GM21423 (cell line): ENCODE measurements at regions not wholly inside any gene's neighbourhood (a gene's known extent, or its start where the extent isn't known, plus 50 kb on each side); places are given as distances from the start of the nearest gene placed in this dataset.

ENCODE experiments used
- ATAC-seq: cut with Tn5 transposase; IDR thresholded peaks from one replicate; pipeline ENCODE4 v1.9.1; 2021; ENCODE audit warnings: mild to moderate bottlenecking, moderate library complexity; ENCODE audit not compliant: unreplicated experiment

GRCh38 chr3:95965704-95966336 is 848.6 kb upstream of the EPHA6 start:
- ATAC-seq = no peak

DNA sequence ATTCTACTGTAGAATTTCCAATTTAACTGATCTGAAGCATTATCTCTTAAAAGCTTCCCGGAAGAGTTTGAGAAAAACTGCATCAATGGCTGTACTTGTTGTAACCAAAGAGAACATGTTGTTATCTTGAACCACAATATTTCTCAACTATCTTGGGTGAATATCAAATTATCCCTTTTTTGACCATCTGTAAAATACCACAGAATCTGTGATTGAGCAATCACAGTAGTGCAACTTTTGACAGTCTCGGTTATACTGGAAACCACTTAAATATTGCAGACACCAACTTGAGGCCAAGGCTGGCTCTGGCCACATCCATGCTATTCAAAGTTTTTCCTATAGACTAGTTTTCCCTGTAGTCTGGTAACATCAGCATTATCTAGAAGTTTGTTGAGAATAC is 842.8 kb upstream of the EPHA6 start:
- ATAC-seq = no peak

GRCh38 chr3:95994338-95994737 is 820.1 kb upstream of the EPHA6 start:
- ATAC-seq = no peak

DNA sequence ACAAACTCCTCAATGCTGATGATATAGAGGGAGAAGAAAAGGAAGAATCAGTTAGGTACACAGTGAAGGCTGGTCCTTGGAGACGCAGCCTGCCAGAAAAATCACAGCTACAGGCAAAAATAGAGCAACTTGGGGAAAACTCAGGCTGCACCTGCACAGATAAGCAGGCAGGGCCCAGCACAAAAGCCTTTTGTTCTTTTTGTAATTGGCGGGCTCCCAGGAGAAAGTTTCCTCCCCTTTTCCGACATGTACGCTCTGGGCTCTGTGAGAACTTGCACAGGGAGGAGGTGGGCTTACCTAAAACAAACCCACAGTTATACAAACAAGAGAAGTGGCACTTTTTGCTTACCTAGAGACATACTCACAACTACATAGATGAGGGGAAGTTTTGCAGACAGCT is 813.4 kb upstream of the EPHA6 start:
- no peak for ATAC-seq

- no peak for ATAC-seq
These were observed 806.7 kb upstream of the EPHA6 start for GRCh38 chr3:96007650-96008195.

DNA sequence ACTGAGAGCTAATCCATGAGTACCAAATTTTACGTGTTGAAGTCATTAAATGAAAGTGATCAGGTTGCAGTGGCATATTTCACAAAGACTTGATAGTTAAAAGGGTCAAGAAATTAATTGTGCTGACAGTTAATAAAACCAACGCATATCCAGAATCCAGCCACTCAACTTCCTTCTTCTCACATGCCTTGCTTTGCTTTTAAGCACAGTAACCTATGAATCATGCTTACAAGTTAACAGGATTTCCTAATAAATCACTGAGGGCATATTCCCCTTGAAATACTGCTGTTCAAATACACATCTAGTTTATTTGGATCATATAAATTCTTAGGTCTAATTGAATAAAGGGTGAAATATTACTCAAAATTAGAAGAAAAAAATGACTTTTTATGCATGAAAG is 801.5 kb upstream of the EPHA6 start:
- ATAC-seq = no peak

DNA sequence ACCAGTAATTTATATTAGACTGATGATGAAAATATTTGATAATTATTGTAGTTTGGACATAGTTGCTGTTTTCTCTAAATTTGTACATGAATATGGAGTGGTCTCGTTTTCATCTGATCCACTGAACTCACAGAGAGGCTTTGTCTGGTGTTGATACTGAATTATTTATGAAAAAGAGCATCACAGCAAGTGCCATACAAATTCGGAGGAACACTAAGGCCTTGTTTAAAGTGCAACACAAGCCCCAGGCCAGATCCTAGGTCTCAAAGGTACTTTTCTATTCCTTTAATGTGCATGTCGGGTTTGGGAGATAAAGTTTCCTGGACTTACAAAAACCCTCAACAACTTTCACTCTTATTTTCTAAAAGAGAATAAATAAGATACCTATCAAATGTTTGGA is 796.8 kb upstream of the EPHA6 start:
- ATAC-seq = no peak

GRCh38 chr3:96022676-96023075 is 791.7 kb upstream of the EPHA6 start:
- no peak for ATAC-seq

DNA sequence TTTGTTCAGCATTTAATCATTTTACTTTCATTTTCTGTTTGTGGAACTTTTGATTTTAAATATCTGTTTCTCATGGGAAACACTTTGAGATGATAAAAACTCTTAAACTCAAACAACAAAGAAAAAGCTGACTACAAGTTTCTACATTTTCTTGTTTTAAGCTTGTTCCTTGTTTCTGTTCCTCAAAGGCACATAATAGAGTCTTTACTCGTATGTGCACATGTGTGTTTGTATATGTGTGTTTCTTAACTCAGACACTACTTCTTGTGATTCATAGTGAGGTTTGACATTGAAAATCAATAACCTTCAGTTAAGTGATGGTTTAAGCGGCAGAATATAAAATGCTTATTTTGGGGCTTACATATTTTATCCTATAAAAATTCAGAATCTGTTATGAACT is 786.7 kb upstream of the EPHA6 start:
- ATAC-seq = no peak

DNA sequence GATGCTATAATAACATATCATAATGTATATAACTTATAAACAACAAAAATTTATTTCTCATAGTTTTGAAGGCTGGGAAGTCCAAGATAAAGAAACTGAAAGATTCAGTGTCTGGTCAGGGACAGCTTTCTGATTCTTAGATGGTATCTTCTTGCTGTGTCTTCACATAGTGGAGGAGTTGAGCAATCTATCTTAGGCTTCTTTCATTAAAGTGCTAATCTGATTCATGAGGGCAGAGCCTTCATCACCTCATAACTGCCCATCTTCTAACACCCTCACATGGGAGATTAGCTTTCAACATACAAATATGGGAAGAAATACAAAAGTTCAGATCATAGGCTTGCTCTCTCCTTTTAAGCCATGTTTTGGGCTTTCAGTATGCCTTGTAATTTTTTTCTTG is 774.8 kb upstream of the EPHA6 start:
- no peak for ATAC-seq

DNA sequence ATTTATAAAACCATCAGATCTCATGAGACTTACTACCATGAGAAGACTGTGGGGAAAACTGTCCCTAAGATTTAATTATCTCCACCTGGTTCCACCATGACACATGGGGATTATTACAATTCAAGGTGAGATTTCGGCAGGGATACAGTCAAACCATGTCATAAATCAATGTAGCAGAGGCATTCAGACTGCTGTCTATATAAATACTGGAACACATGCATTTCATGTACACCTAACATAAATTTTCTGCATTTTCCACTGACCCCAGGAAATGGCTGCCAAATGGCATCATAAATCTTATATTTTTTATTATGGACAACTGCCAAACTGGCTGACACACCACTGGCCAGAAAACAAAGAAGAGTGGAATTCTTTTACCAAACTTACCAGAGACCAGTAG is 755.1 kb upstream of the EPHA6 start:
- ATAC-seq = no peak

GRCh38 chr3:96069065-96069464 is 745.3 kb upstream of the EPHA6 start:
- ATAC-seq = no peak

DNA sequence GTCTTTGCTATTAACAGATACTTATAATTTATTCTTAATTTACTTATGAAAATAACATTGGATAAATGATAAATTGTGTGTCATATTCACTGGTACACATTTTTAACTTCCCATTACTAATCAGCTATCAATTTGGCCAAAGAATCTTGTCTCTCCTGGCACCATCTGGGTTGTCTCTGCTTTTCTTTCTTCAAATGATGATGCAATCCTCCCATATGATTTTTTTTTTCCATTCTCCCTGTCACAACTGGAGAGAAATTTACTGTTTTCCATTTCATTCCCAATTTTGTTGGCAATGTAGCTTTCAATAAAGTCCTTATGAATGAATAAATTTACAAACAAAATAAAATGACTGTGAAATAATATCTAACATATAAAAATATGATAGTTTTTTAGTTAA is 743.7 kb upstream of the EPHA6 start:
- no peak for ATAC-seq

DNA sequence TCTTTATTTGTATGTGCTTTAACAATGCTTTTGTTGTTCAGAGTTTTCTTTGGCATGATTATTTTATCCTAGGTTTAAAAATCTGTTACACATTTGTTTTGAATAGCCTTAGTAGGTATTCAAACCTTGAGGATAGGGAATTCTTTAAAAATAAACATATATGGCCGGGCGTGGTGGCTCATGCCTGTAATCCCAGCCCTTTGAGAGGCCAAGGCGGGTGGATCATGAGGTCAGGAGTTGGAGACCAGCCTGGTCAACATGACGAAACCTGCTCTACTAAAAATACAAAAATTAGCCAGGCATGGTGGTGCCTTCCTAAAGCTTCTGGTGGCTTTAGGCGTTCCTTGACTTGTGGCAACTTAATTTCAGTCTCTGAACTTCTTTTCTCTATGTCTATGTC is 743.3 kb upstream of the EPHA6 start:
- no peak for ATAC-seq

DNA sequence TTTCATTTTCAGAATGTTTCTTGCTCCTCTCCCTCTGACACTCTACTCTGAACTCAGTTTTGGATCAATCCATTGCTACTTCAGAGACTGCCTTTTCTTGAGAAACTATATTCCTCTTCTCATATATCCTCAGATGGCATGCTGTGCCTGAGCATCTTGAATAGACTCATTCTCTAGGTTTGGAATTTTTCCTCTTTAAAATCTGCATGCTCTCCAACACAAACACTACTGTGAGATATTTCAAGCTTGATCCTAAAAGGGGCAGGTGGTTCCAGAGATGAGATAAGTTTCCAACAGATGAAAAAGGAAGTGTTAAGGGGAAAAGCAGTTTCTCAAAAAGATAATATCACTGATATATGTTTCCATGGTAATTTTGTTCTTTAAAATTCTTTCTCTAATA is 742.2 kb upstream of the EPHA6 start:
- ATAC-seq = no peak

DNA sequence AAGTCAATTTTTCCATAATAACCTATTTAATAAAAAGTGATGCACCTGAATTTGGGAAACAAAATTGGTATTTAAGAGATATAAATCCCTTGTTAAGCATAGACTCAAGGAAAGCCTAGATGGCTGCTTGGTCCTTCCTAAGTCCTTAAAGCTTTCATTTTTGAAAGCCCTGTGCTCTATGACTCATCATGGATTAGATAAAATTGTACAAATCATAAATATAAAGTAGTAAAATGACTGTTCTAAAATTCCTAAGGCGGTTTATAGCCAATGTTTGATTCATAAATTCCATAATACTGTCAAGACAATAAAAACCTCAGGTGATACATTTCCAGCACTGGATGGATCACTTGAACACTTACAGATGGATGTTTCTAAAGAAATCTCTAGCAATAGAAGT is 730.8 kb upstream of the EPHA6 start:
- no peak for ATAC-seq

- ATAC-seq = no peak
These were observed 728.4 kb upstream of the EPHA6 start for GRCh38 chr3:96086018-96086417.

DNA sequence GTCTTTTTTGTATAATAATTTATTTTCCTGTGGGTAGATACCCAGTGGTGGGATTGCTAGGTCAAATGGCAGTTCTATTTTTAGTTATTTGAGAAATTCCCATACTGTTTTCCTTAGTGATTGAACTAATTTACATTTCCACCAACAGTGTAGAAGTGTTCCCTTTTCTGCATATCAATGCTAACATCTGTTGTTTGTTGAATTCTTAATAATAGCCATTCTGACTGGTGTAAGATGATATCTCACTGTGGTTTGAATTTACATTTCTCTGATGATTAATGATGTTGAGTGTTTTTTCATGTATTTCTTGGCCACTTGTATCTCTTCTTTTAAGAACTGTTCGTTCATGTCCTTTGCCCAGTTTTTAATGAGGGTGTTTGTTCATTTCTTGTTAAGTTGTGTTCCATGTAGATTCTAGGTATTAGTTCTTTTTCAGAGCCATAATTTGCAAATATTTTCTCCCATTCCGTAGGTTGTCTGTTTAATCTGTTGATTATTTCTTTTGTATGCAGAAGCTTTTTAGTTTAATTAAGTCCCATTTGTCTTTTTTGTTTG is 713.3 kb upstream of the EPHA6 start:
- no peak for ATAC-seq

DNA sequence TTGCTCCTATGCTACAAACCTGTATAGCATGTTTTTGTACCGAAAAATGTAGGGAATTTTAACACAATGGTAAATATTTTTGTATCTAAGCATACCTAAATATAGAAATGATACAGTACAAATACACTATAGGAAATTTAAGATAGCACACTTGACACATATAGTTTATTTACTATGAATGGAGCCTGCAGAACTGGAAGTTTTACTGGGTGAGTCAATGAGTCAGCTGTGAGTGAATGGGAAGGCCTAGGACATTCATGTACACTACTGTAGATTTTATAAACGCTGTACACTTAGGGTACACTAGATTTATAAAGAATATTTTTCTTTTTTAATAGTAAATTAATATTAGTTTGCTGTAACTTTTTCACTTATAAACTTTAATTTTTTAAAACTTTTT is 707.7 kb upstream of the EPHA6 start:
- no peak for ATAC-seq
